ENCODE measurements at regions not wholly inside any gene's neighbourhood (a gene's known extent, or its start where the extent isn't known, plus 50 kb on each side); places are given as distances from the start of the nearest gene placed in this dataset.

DNA sequence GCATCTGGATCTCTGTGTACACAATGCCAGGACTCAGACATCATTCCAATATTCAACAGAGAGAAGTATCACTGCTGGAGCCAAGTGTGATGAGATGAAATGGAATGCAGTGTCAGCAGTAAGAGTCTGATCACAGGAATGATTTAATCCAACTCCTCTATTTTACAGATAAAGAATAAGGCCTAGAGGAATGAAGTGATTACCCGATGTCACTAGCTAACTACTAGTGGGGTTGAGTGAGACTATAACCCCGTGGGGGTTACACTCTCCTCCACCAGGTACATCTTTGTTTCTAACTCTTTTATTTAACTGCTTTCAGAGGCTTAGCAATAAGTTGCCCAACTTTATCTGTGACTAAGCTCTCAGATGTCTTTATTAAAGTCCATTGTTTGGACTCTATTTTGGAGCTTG, 94.2 kb upstream of the FAT3 start:
- H3K4me3 ChIP-seq (ENCODE audit: low read depth, low read length) = no peak overlapping the region
- no peaks in the 10 kb centered on the region for H3K9me3 ChIP-seq (ENCODE audit: severe bottlenecking)
- H3K27ac ChIP-seq = no peak overlapping the region
- TF ChIP-seq CTCF (IDR thresholded peaks at IDR 0.05; ENCODE audit: low read depth, low read length) = no peak
- no peak for DNase-seq
- H3K27me3 ChIP-seq (ENCODE audit: insufficient read depth, low read depth, severe bottlenecking) = no peaks in the 10 kb centered on the region
- H3K36me3 ChIP-seq = no peaks in the 10 kb centered on the region

DNA sequence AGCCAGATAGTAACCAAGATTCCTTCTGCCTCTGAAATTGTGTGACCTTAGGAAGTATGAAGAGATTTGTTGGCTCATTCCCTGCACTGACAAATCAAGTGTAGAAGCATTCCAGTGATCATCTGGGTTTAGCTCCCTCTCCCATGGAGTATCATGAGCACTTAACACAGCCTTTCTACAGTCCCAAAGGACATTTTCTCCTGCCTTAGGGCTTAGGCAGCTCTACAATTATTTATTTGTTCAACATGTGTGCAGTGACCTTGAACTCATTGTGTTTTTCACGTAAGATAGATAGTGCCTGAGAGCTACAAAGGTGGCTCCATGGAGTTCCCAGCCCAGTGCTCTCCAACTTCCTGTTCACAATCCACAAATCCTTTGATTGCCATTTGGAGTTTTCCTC, 94.8 kb upstream of the FAT3 start:
- Histone ChIP-seq H3K36me3 (no peaks in the 10 kb centered on the region), H3K4me3 (ENCODE audit: low read depth, low read length) (no peak overlapping the region), H3K27me3 (ENCODE audit: insufficient read depth, low read depth, severe bottlenecking) (no peaks in the 10 kb centered on the region), H3K9me3 (ENCODE audit: severe bottlenecking) (no peaks in the 10 kb centered on the region), H3K27ac (no peak overlapping the region)
- TF ChIP-seq CTCF (IDR thresholded peaks at IDR 0.05; ENCODE audit: low read depth, low read length) = no peak
- DNase-seq = no peak

DNA sequence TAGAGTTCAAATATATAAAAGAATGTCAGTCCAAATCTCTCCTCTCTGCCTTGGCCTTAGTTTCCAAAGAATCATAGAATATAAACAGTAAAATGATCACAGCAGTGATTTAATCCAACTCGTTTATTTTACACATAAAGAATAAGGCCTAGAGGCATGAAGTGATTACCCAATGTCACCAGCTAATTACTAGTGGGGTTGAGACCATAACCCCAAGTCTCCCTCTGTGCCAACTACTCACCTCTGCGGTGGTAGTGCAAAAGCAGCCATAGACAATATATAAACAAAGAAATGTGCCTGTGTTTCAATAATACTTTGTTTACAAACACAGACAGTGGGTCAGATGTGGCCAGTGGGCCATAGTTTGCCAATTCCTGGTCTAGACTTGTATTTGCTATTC, 96.6 kb upstream of the FAT3 start:
- no peak for TF ChIP-seq CTCF (IDR thresholded peaks at IDR 0.05; ENCODE audit: low read depth, low read length)
- no peaks in the 10 kb centered on the region for H3K36me3 ChIP-seq
- H3K27ac ChIP-seq = no peak overlapping the region
- no peaks in the 10 kb centered on the region for H3K9me3 ChIP-seq (ENCODE audit: severe bottlenecking)
- DNase-seq = no peak
- no peak overlapping the region for H3K4me3 ChIP-seq (ENCODE audit: low read depth, low read length)
- no peaks in the 10 kb centered on the region for H3K27me3 ChIP-seq (ENCODE audit: insufficient read depth, low read depth, severe bottlenecking)

DNA sequence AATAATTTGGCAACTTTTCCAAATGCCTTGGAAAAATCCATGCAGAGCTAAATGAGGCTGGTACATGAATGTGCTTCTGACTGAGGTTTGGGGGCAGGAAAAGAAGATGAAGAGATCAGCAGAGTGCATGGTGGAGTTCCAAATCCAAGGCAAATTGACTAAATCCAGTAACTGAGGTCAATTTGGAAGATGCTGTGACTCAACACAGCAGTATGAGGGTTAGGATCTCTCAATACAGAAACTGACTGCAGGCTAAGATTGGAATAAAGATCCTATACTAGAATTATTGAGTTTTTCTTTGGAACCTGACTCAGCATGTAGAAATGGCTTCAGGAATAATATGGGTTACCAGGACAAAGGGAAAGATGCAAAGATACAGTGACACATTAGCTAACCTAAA, 99.3 kb upstream of the FAT3 start:
- H3K4me3 ChIP-seq (ENCODE audit: low read depth, low read length) = no peak overlapping the region
- H3K27ac ChIP-seq = no peak overlapping the region
- no peaks in the 10 kb centered on the region for H3K9me3 ChIP-seq (ENCODE audit: severe bottlenecking)
- H3K27me3 ChIP-seq (ENCODE audit: insufficient read depth, low read depth, severe bottlenecking) = no peaks in the 10 kb centered on the region
- DNase-seq = no peak
- TF ChIP-seq CTCF (IDR thresholded peaks at IDR 0.05; ENCODE audit: low read depth, low read length) = no peak
- no peaks in the 10 kb centered on the region for H3K36me3 ChIP-seq

DNA sequence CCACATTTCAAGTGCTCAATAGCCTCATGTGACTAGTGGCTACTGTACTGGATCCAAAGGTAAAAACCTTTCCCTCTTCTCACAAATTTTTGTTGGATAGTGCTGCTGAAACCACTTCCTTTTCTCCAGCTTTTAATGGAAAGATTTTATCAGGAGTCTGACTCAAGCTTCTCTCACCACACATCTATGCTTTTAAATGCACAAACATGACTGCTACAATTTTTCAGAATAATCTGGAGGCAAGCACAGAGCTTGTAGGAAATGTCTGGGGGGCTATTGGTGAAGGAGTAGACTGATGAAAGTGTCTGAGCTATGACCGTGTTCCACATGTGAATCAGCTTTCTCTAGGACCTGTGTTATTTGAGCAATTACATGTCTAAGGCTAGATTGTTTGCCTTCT, 101.1 kb upstream of the FAT3 start:
- H3K9me3 ChIP-seq (ENCODE audit: severe bottlenecking) = no peaks in the 10 kb centered on the region
- H3K27ac ChIP-seq = no peak overlapping the region
- no peak overlapping the region for H3K4me3 ChIP-seq (ENCODE audit: low read depth, low read length)
- H3K36me3 ChIP-seq = no peaks in the 10 kb centered on the region
- TF ChIP-seq CTCF (IDR thresholded peaks at IDR 0.05; ENCODE audit: low read depth, low read length) = no peak
- H3K27me3 ChIP-seq (ENCODE audit: insufficient read depth, low read depth, severe bottlenecking) = no peaks in the 10 kb centered on the region
- no peak for DNase-seq

DNA sequence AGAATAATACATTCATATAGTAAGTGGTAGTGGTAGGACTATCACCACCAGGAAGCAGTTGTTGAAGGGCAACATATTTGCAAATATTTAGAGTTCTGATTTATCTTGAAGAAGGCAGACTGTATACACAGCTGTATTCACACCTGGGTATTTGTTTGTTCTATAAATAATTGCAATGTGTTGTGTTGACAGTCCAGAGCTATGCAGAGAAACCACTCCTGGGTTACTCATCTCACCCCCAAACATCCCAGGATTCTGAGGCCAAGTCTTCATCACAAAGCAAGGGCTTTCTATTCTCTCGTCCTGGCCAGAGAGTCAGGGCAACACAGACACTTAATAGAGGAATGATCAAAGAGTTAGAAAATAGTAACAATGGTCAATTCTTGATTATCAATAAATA, 102.1 kb upstream of the FAT3 start:
- H3K4me3 ChIP-seq (ENCODE audit: low read depth, low read length) = no peak overlapping the region
- no peaks in the 10 kb centered on the region for H3K9me3 ChIP-seq (ENCODE audit: severe bottlenecking)
- no peak for DNase-seq
- no peak overlapping the region for H3K27ac ChIP-seq
- TF ChIP-seq CTCF (IDR thresholded peaks at IDR 0.05; ENCODE audit: low read depth, low read length) = no peak
- no peaks in the 10 kb centered on the region for H3K36me3 ChIP-seq
- no peaks in the 10 kb centered on the region for H3K27me3 ChIP-seq (ENCODE audit: insufficient read depth, low read depth, severe bottlenecking)

Data from WERI-Rb-1 (cell line).